Adipocyte (in vitro differentiated cells): ENCODE measurements at regions not wholly inside any gene's neighbourhood (a gene's known extent, or its start where the extent isn't known, plus 50 kb on each side); places are given as distances from the start of the nearest gene placed in this dataset.

Experiments used
- DNase-seq: peaks from one replicate; pipeline ENCODE4 v3.0.0-alpha.2; 2015; ENCODE audit warnings: low read depth
- H3K27me3 ChIP-seq: replicated peaks from 2 replicates; pipeline ENCODE4 v1.7.0; 2013; ENCODE audit warnings: mild to moderate bottlenecking, low read length, moderate library complexity; ENCODE audit not compliant: control insufficient read depth, insufficient read depth
- H3K36me3 ChIP-seq: 2 replicates; pipeline ENCODE4 v1.7.0; 2013; ENCODE audit warnings: low read length, mild to moderate bottlenecking, moderate library complexity; ENCODE audit not compliant: control insufficient read depth, insufficient read depth, severe bottlenecking
- H3K4me1 ChIP-seq: 2 replicates; pipeline ENCODE4 v1.7.0; 2013; ENCODE audit warnings: mild to moderate bottlenecking, low read length, moderate library complexity; ENCODE audit not compliant: control insufficient read depth, insufficient read depth
- H3K4me3 ChIP-seq: 2 replicates; pipeline ENCODE4 v1.7.0; 2013; ENCODE audit warnings: mild to moderate bottlenecking, low read length, moderate library complexity
- H3K9ac ChIP-seq: 2 replicates; pipeline ENCODE4 v1.7.0; 2013; ENCODE audit warnings: mild to moderate bottlenecking, low read length, moderate library complexity
- H3K9me3 ChIP-seq: 2 replicates; pipeline ENCODE4 v1.7.0; 2013; ENCODE audit warnings: mild to moderate bottlenecking, low read length, moderate library complexity; ENCODE audit not compliant: control insufficient read depth

DNA sequence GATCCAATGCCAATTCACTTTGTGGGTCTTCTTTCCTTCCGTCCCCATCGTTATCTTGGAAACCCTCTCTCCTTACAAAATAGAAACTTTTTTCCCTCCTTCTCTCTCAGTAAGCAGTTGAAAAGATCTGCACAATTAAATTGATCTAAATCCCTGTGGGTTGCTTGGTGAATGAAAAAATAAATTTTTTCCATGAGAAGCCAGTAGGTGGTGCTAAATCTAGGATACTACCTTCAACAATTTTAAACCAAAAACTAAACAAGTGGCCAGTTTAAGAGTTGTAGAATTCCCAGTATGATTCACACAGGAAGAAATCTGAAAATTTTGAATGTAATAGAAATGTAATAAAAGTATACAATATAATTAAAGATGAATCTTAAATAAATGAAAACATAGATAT lies 990.3 kb upstream of the ZNF722 start:
- DNase-seq = peak; percentile 10
- no peaks in the 10 kb centered on the region for H3K9me3 ChIP-seq
- H3K27me3 ChIP-seq = no peaks in the 10 kb centered on the region
- H3K4me3 ChIP-seq = no peak overlapping the region
- H3K36me3 ChIP-seq = no peaks in the 10 kb centered on the region
- H3K9ac ChIP-seq = no peak overlapping the region
- no peaks in the 10 kb centered on the region for H3K4me1 ChIP-seq

DNA sequence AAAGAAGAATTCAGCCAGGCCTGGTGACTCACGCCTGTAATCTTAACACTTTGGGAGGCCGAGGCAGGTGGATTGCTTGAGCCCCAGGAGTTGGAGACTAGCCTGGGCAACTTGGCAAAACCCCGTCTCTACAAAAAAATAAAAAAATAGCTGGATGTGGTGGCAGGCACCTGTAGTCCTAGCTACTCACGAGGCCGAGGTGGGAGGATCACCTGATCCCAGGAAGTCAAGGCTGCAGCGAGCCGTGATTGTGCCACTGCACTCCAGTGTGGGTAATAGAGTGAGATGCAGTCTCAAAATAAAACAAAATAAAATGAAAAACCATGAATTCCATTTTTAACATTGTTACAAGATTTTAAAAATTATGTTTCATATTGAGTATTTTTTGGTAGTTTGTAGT lies 988.9 kb upstream of the ZNF722 start:
- H3K9ac ChIP-seq = no peak overlapping the region
- H3K4me3 ChIP-seq = no peak overlapping the region
- H3K4me1 ChIP-seq = no peaks in the 10 kb centered on the region
- DNase-seq = no peak
- no peaks in the 10 kb centered on the region for H3K36me3 ChIP-seq
- no peaks in the 10 kb centered on the region for H3K27me3 ChIP-seq
- H3K9me3 ChIP-seq = no peaks in the 10 kb centered on the region

DNA sequence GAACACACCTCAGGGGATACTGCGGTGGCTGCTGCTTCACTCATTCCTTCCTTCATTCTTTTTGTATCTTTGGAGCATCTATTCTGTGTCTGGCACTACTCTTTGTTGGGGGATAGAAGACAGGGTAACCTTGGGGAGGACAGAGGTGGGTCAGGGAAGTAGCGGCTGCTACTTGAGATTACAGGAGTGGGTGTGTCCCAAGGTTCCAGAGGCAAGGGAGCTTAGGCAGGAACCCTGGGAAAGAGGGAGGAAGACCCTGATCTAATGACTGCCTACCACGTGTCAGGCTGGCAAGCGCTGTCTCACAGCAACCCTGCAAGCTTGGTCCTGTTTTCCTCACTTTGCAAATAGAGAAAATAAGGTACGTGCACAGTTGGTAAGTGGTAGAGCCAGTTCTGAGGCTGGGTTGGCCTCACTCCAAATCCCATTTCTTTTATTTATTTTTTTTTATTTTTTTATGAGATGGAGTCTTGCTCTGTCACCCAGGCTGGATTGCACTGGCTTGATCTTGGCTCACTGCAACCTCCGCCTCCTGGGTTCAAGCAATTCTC lies 985.9 kb upstream of the ZNF722 start:
- no peak overlapping the region for H3K4me3 ChIP-seq
- no peak for DNase-seq
- H3K9me3 ChIP-seq = no peaks in the 10 kb centered on the region

DNA sequence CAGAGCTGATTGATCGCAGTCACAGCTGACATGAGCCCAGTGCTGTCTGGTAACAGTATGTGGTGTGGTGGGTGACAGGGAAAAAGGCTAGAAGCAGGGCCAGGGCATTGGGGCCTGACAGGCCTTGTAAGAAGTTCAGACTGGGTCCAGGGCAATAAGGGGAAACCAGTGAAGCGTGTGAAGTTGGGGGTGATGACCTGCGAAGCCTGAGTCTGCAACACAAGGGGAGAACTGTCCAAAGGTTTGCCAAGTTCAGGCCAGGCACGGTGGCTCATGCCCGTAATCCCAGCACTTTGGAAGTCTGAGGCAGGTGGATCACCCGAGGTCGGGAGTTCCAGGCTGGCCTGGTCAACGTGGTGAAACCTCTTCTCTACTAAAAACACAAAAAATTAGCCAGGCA lies 983.9 kb upstream of the ZNF722 start:
- Histone ChIP-seq H3K9ac (no peak overlapping the region), H3K27me3 (no peaks in the 10 kb centered on the region), H3K4me1 (no peaks in the 10 kb centered on the region), H3K36me3 (no peaks in the 10 kb centered on the region), H3K9me3 (peaks cover 3% of the 10 kb centered on the region), H3K4me3 (no peak overlapping the region)
- no peak for DNase-seq

More for the DNA sequence above, 985.9 kb upstream of the ZNF722 start:
- Histone ChIP-seq H3K27me3 (no peaks in the 10 kb centered on the region), H3K4me1 (no peaks in the 10 kb centered on the region), H3K36me3 (no peaks in the 10 kb centered on the region), H3K9ac (no peak overlapping the region)

DNA sequence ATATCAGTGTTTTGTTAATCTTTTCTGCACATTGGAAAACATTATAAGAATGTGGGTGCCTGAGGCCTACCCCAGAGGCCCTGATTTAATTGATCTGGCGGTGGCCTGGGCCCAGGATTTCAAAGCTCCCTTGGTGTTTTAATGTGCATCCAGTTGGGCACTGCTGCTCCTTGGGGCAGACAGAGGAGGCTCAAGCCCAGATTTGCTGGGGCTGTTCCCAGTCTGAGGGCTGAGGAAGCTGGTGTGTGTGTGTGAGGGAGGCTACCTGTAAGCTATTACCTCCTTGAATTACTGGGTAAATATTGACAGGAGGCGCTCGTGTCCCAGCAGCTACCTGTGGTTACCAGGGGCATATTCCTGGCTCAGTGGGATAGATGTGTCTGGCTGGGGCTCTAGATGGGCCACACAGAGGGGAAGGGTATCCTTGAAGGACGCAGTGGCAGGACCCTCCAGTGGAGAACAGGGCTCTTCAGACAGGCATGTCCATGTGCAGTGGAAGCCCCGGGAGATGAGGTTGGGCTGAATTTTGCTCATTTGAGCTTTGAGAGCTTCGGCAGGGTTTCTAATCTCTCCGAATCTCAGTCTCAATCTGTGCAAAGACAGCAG lies 975.4 kb upstream of the ZNF722 start:
- H3K9me3 ChIP-seq = peaks cover 25% of the 10 kb centered on the region
- H3K4me1 ChIP-seq = no peaks in the 10 kb centered on the region
- no peaks in the 10 kb centered on the region for H3K27me3 ChIP-seq
- no peak overlapping the region for H3K4me3 ChIP-seq
- H3K36me3 ChIP-seq = no peaks in the 10 kb centered on the region
- H3K9ac ChIP-seq = no peak overlapping the region
- no peak for DNase-seq

DNA sequence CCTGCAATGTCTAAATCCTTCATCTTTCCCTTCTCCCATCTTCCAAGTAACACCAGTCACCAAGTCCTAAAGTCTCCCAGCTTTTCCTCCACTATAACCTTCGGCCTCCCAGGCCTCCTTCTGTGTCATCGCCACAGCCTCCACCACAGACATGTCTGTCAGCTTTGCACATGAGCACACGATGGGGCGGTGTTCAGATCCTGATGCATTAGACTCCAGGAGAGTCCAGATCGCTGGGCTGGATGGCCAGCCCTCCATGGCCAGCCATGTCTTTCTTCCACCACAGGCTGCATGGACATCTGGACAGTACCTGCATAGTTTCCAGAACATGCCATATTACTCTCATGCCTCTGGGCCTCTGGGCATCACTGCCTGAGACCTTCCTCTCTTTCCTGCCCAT lies 974.2 kb upstream of the ZNF722 start:
- no peak overlapping the region for H3K4me3 ChIP-seq
- H3K9me3 ChIP-seq = peaks cover 30% of the 10 kb centered on the region
- H3K36me3 ChIP-seq = no peaks in the 10 kb centered on the region
- H3K27me3 ChIP-seq = no peaks in the 10 kb centered on the region
- no peak for DNase-seq
- no peaks in the 10 kb centered on the region for H3K4me1 ChIP-seq
- H3K9ac ChIP-seq = no peak overlapping the region

DNA sequence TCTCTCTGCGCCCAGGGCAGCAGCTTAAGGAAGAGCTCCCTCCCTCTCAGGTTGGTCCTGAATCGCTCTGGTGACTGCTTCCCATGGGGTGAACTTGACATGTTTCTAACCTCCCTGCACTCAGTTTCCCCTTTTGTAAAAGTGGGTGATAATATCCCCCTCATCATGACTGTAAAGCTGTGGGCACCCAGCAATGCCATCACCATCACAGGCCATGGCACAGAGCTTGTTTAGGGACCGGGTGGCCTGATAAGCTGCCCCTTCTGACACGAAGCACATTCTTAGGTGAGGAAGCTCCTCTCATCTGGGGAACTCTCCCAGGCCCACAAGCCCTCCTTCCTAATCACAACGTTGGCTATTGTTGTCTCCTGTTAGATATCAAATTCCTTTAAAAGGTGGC lies 972.8 kb upstream of the ZNF722 start:
- H3K4me1 ChIP-seq = no peaks in the 10 kb centered on the region
- H3K9me3 ChIP-seq = peaks cover 25% of the 10 kb centered on the region

DNA sequence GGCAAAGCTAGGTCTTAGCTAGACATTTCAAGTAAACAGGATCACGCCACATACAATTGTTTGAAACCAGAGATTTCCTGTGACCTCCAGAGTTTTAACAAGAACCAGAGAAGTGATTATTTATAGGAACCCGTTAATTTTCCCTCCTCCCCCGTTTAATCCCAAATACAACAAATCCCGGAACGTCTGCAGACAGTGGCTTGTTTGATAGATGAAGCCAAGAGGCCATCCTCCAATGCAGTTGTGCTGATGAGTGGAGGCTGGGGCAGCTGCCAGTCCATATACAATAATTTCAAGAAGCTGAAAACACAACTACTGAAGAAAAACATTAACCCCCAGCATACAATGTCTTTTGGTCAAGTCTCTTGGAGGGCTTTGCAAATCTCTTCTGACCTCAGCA lies 971.6 kb upstream of the ZNF722 start:
- H3K27me3 ChIP-seq = no peaks in the 10 kb centered on the region
- H3K36me3 ChIP-seq = no peaks in the 10 kb centered on the region
- H3K9ac ChIP-seq = no peak overlapping the region
- peaks cover 20% of the 10 kb centered on the region for H3K9me3 ChIP-seq
- no peak for DNase-seq
- H3K4me3 ChIP-seq = no peak overlapping the region
- no peaks in the 10 kb centered on the region for H3K4me1 ChIP-seq

More for the DNA sequence above, 972.8 kb upstream of the ZNF722 start:
- Histone ChIP-seq H3K9ac (no peak overlapping the region), H3K36me3 (no peaks in the 10 kb centered on the region), H3K27me3 (no peaks in the 10 kb centered on the region), H3K4me3 (no peak overlapping the region)
- DNase-seq = no peak

DNA sequence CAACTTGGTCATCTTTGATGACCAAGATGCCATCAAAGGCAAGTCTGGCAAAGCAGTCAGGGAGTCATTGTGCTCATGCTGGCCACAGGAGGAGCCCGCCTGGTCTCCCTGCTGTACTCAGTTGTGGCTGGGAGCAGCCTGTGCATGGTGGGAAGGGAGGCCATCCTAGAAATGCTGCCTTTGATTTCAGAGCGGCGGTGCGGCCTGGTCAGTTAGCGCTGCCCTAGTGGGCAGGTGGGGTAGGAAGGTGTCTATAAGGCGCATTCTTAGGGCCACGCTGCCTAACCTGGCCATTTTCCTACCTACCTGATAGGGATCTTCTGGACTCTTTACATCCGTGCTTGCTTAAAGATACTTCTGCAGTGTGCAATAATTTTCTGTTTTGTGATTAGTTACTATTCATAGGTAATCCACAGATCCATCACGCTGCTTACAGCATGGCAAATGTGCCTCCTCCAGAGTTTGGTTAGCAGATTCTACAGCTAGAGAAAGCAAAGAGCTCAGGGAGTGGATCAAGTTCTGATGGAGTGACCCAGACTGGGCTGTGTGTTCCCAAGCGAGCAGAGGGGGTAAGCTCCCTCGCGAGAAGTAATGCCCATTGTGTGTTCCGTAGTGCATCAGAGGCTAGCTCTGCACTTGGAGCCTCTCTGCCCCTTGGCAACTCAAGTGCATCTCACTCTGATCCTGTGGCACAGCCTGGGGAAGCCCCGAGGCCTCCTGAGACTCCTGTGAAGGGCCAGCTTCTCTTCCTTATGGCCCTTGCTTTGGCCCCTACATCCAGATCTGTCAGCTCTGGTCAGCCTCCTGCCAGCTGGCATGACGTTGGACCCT lies 970.1 kb upstream of the ZNF722 start:
- no peak for DNase-seq
- no peaks in the 10 kb centered on the region for H3K36me3 ChIP-seq
- no peak overlapping the region for H3K4me3 ChIP-seq
- no peaks in the 10 kb centered on the region for H3K27me3 ChIP-seq
- no peaks in the 10 kb centered on the region for H3K4me1 ChIP-seq
- no peak overlapping the region for H3K9ac ChIP-seq
- H3K9me3 ChIP-seq = peaks cover 20% of the 10 kb centered on the region

DNA sequence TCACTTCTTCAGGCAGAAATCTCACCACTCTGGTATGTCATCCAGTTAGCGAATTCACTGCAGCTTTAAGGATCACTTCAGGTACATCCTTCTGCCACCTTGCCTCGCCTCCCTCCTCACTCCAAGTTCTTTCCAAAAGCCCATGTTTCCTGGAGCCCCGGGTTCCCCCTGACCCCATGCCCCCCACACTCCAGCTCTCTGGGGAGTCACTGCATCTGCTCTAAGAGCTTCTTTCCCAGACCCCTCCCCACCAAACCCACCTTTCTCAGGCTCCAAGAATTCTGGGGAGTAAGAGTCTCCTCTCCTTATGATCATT lies 969.5 kb upstream of the ZNF722 start:
- no peaks in the 10 kb centered on the region for H3K36me3 ChIP-seq
- H3K27me3 ChIP-seq = no peaks in the 10 kb centered on the region
- peaks cover 17% of the 10 kb centered on the region for H3K9me3 ChIP-seq
- no peaks in the 10 kb centered on the region for H3K4me1 ChIP-seq
- no peak for DNase-seq
- no peak overlapping the region for H3K9ac ChIP-seq
- no peak overlapping the region for H3K4me3 ChIP-seq

DNA sequence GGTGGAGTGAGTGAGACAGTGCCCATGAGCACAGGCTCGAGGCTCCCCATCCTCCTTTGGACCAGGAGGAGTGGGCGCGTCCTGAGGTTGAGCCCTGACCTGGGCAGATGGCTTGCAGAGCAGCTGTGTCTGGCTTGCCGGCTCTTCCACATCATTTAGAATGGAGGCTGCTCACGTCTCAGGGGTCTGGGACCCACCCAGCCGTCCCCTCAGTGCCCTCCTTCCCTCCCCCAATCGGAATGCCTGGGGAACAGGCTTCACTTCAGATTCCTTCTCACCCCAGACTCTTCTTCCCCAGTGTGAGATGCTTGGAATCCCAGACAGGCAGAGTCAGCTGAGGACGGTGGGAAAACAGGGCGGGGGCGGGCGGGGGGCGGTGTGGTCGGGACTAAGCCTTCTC lies 968.6 kb upstream of the ZNF722 start:
- DNase-seq = no peak
- Histone ChIP-seq H3K4me1 (no peaks in the 10 kb centered on the region), H3K9ac (no peak overlapping the region), H3K36me3 (no peaks in the 10 kb centered on the region), H3K27me3 (no peaks in the 10 kb centered on the region), H3K9me3 (peaks cover 16% of the 10 kb centered on the region), H3K4me3 (no peak overlapping the region)
